C1 segment of cervical spinal cord (tissue), 14 donors: ENCODE measurements at regions not wholly inside any gene's neighbourhood (a gene's known extent, or its start where the extent isn't known, plus 50 kb on each side); places are given as distances from the start of the nearest gene placed in this dataset.

ENCODE experiments used
- DNase-seq, 14 donors: peaks; one replicate each; lab custom pipeline; 2025; lab: John Stamatoyannopoulos, UW

DNA sequence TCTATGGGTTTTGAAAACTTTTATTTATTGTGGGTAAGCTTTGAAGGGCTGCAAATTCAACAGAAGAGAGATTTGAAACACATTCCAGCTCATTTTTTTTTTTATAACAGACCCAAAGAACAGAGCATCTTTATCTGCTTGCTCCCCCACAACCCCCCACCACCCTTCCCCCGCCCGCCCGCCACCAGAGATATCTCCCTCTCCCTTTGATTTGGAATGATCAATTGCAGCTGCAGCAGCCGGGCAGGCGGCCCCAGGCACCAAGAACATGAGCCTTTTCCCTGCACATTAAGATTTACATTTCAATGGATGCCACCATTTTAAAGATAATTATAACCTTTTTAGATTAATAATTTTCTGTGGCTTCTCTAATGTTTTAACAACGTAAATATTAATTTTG lies 510.9 kb downstream of the ZNF608 start:
- DNase-seq: peak in 2 of 14 donors; percentile 29 to 51

GRCh38 chr5:124234770-124235562 lies 511.5 kb downstream of the ZNF608 start:
- DNase-seq: no peak

DNA sequence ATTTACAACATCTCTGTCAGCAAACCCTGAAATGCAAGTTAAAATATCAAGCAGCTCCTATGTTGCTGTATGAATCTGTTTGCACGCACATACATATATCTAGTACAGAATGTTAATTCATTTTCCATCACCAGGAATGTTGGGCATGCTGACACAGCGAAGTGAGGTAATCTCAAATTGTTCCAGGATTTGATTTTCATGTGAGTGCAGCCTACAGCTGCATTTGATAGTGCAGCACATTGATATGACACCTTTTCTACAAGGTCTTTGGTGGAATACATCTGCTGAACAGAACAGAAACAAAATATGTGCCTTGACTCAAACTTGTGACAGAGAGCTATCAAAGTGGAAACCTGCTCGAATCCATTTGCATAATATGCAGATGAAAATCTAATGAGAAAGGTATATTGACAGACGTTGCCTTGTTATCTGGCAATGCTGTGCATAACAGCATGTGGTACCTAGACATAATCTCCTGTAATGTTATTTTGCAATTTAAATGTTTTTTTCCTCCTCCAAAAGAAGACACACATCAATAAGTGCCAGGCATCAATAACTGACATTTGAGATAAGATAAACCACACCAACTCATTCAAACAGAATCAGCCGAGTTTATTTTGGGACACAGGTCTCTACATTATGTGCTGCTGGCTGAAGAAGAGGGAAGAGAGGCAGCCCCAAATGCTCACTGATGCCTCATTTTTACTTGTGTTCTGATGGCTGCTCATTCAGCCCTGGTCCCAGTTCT lies 512.2 kb downstream of the ZNF608 start:
- DNase-seq: no peak

DNA sequence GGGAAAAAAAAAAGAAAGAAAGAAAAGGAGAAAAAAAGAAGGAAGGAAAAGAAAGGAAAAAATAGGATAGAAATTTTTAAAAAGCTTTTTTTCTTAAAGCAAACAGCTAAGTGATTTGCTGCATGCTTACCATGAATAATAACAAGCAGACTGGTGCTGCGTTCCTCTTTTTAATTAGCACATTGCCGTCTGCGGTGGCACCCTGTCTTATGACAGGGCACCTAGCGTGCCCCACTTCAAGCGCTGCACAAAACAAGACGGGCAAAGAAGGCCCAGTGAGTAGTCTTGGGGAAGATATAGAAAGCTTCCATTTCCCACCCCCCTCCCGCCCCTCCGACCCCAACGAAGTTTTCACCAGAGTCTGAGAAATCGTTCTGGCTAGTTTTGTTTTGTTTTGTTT lies 513.9 kb downstream of the ZNF608 start:
- DNase-seq: peak in 1 of 14 donors; percentile 5

DNA sequence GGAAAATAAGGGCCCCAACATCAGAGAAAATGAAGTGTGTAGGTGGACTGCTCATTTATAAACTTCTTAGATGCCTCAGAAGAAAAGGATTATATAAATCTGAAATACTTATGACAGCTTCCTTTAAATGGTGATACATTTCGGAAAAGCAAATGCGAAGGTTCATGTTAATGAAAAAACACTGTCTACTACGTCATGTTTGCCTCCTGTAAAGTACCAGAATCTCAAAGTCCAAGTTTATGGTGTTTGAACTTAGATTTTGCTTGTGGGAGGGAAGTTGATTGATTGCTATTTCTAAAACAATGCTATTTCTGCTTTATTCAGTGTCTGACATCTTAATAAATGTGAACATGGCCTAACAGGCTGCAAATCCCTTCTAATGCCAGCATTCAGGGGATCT lies 514.6 kb downstream of the ZNF608 start:
- no peak for DNase-seq

GRCh38 chr5:124231230-124231629 lies 515.2 kb downstream of the ZNF608 start:
- DNase-seq: no peak

DNA sequence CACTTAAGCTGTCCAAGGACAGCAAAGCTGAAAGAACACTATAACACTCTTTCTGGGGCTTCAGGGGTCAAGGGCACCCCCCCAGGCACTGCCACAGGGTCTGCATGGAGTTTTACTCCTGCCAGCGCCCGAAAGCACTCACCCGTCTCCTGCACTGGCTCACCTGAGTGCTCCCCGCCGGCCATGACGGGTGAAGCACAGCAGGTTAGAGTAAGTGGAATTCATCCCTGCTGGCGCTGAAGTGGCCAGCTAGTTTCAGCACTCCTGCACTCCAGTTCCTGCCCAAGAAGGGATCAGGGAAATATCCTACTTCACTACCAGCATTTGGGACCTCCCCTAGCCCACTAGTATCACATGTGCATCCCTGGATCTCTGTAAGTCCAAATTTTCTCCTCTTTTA lies 516.0 kb downstream of the ZNF608 start:
- no peak for DNase-seq

GRCh38 chr5:124229352-124229751 lies 517.1 kb downstream of the ZNF608 start:
- DNase-seq: no peak

DNA sequence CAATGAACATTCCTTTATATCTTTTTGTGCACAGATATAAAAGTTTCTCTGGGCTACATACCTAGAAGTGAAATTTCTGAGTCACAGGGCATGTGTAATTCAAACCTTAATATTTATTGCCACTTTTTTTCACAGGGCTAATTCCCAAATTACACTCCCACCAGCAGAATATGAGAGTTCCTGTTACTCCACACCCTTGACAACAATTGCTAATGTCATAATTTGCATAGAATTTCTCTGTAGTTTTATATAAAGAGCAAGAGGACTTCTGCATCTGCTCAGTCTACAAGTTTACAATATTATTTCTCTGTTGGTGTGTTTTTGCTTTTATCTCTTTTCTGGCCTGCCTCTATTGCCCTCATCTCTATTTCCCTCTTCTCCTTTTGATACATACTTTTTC lies 518.5 kb downstream of the ZNF608 start:
- DNase-seq: no peak

- DNase-seq: no peak
Measured at GRCh38 chr5:124220418-124220817, 526.0 kb downstream of the ZNF608 start.

- DNase-seq: peak in 1 of 14 donors; percentile 59
Measured at GRCh38 chr5:124212934-124213333, 533.5 kb downstream of the ZNF608 start.

DNA sequence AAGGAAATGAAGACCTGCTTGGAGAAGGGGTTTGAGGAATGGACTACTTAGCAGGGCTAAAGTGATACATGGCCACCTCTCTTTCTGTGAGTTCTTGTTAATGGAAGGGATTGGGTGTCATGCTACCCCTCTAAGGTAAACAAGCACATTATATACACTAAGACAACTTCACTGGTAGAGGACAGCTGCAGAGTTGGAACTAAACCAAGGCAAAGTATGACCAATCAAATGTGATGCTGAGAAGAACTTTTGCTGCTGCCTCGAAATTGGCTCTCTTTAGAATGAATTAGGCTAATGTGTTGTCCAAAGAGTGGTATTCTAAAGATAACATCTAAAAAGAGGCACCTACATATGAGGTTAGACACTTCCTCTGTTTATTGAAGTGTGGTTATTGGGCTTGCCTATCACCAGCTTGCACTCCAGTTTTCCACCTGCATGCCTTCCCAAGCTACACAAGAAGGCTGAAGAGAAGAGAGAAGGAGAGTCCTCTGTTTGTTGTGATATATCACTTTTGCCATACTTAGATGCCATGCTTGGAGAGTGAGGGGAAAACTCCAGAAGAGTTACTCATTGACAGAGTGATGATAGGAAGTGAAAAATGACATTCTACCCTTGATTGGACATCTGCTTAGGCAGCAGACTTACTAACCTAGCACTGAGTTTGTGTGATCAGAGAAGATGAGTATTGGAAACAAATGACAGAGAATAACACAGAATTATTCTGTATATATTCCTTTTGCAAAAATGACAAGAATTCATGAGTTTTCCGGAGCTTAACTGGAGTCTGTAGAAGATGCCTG lies 536.1 kb downstream of the ZNF608 start:
- no peak for DNase-seq

DNA sequence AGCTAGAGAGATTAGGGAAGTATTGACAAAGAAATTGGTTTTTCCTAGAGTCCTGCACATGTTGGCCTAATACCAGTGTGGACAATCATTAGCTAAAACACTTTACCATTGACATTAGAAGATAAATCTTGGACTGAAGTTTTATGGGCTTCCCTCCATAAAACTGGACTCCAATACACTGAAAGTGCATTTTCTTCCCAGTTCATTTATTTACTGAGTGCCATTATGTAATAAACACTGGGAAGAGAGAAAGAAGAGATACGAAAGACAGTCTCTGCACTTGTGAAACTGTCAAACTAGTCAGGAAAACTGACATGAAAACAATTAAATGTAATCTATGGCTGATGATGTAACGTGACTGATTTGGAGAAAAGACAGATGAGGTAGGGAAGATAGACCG lies 539.3 kb downstream of the ZNF608 start:
- no peak for DNase-seq

DNA sequence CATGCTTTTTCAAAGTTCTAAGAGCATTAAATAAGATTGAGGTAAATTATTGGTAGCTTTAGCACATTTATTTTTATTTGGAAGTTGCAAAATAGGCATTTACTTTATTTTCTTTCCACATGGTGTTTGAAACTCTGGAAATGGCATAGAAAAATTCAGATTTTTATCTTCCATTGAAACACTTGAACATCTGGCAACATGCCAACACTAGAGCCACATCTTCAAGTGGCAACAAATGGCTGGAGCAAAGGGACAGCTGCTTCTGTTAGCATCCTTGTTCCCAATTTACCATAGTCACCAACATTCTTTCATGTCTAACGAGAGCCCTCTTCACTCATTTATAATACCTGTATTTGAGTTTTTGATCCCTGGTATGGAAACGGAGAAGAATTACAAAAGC lies 539.9 kb downstream of the ZNF608 start:
- DNase-seq: no peak

DNA sequence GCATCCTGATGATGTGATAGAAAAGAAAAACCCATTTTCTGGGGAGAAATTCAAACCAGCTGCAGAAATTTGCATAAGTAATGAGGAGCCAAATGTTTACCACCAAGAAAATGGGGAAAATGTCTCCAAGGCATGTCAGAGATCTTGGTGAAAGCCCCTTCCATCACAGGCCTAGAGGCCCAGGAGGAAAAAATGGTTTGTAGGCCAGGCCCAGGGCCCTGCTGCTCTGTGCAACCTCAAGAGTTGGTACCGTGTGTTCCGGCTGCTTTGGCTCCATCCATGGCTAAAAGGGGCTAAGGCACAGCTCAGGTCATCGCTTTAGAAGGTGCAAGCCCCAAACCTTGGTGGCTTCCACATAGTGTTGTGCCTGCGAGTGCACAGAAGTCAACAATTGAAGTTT lies 543.1 kb downstream of the ZNF608 start:
- no peak for DNase-seq

DNA sequence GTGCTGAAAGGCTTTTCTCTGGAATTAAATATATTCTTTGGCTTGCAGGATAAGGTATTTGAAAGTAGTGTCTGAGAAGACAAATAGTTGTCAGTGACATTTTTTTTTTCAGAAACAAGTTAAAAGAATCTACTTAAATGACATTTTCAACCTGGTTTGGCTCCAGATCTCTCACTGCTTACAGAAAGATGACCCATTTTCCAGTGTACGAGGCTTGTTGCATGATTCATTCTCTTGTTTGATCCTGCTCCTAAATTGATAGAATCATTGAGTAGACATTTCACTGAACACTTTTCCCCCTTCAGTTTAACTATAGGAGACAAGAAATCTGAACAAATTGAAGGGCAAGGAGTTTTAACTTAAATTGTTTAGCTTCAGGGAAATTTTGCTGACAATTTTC lies 546.1 kb downstream of the ZNF608 start:
- no peak for DNase-seq

- no peak for DNase-seq
Measured at GRCh38 chr5:124199893-124200292, 546.5 kb downstream of the ZNF608 start.

GRCh38 chr5:124195411-124195810 lies 551.0 kb downstream of the ZNF608 start:
- no peak for DNase-seq

DNA sequence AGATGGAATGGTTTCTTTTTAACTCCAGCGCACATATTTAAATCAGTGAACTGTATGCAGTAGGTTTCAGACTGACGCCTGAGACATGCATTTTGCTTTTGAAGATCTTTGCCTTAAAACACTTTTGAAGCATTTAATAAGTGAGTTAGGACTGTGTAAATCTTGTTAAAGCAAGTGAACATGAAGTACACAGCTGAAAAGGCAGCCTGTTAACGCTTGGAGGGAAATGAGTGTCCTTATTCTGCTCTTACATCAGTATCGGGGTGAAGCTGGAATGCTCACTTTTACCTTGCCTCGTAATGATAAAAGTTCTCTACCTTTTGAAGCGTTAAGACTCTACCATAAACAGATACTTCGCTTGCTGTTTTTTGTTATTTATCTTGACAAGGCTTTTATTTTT lies 552.2 kb downstream of the ZNF608 start:
- DNase-seq: no peak

- DNase-seq: peak in 1 of 14 donors; percentile 3
Measured at GRCh38 chr5:124193371-124193789, 553.1 kb downstream of the ZNF608 start.

GRCh38 chr5:124192716-124193115 lies 553.7 kb downstream of the ZNF608 start:
- DNase-seq: no peak

DNA sequence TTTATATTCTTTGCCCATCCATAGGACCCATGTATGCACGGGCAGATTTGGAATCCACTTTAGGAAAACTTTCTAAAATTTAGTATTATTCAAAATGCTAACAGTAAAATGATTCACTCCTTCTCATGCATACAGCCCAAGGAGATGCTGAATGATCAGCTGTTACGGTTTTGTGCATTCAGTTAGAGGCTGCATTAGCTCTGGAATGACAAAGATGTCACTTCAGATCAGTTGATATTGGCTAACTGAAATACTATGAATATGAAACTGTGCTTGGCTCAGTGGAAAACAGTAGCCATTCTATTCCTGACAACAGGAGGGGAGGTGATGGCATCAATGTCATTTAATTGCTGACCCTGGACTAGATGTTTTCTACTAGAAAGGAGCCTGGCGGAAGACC lies 560.7 kb downstream of the ZNF608 start:
- DNase-seq: no peak
